Peyer's patch (tissue), 4 donors: ENCODE measurements at regions not wholly inside any gene's neighbourhood (a gene's known extent, or its start where the extent isn't known, plus 50 kb on each side); places are given as distances from the start of the nearest gene placed in this dataset.

Experiments
- DNase-seq, 3 donors: peaks; one replicate each; pipeline ENCODE4 v3.0.0-alpha.2; 2017 to 2019
- H3K27ac ChIP-seq, 4 donors: fragments of 200-600 bp; sonication (generic); one replicate each; pipeline ENCODE4 v1.5.1; 2016 to 2019
- H3K27me3 ChIP-seq, 2 donors: fragments of 200-600 bp; sonication (generic); one replicate each; pipeline ENCODE4 v1.5.1; 2019
- H3K36me3 ChIP-seq, 3 donors: fragments of 200-600 bp; sonication (generic); one replicate each; pipeline ENCODE4 v1.5.1; 2016 to 2019
- H3K4me1 ChIP-seq, 4 donors: fragments of 200-600 bp; sonication (generic); one replicate each; pipeline ENCODE4 v1.5.1; 2016 to 2019
- H3K4me3 ChIP-seq, 4 donors: fragments of 200-600 bp; sonication (generic); 1 replicate in 3 of 4; 2 replicates in 1 of 4; pipeline ENCODE4 v1.5.1; 2016 to 2019; ENCODE audit warnings: mild to moderate bottlenecking in 1 of 4
- H3K9me3 ChIP-seq, 4 donors: fragments of 200-600 bp; sonication (generic); one replicate each; pipeline ENCODE4 v1.5.1; 2016 to 2019; ENCODE audit warnings: mild to moderate bottlenecking in 1 of 4
- CTCF ChIP-seq, 6 experiments: fragments of 450-650 bp in 4 of 6; fragments of 200-600 bp in 2 of 6; sonication (generic) in 1 of 6; IDR thresholded peaks; one replicate each; pipeline ENCODE4 v1.5.1; 2017 to 2019; ENCODE audit warnings: antibody characterized with exemption in 6 of 6, mild to moderate bottlenecking in 3 of 6, moderate library complexity in 1 of 6
- POLR2A ChIP-seq, 2 donors: fragments of 450-650 bp; IDR thresholded peaks; one replicate each; pipeline ENCODE4 v1.5.1; 2017; ENCODE audit warnings: antibody characterized with exemption in 2 of 2, mild to moderate bottlenecking in 2 of 2, moderate library complexity in 2 of 2

- Histone ChIP-seq H3K27me3 (no peaks in the 10 kb centered on the region), H3K9me3 (no peaks in the 10 kb centered on the region), H3K27ac (no peak overlapping the region), H3K4me1 (no peaks in the 10 kb centered on the region), H3K36me3 (no peaks in the 10 kb centered on the region), H3K4me3 (no peak overlapping the region)
- TF ChIP-seq CTCF (IDR thresholded peaks at IDR 0.05): no peak
- no peak for DNase-seq
Observed at GRCh38 chr13:91136806-91137205, 210.7 kb upstream of the MIR17HG start.

- no peak for TF ChIP-seq POLR2A (IDR thresholded peaks at IDR 0.05)
- TF ChIP-seq CTCF (IDR thresholded peaks at IDR 0.05): no peak
- Histone ChIP-seq H3K27me3 (no peaks in the 10 kb centered on the region), H3K36me3 (no peaks in the 10 kb centered on the region), H3K4me3 (no peak overlapping the region), H3K4me1 (no peaks in the 10 kb centered on the region), H3K9me3 (no peaks in the 10 kb centered on the region), H3K27ac (no peak overlapping the region)
- DNase-seq: no peak
Observed at GRCh38 chr13:91139232-91139631, 208.3 kb upstream of the MIR17HG start.

- Histone ChIP-seq H3K27ac (no peak overlapping the region), H3K4me1 (no peaks in the 10 kb centered on the region), H3K36me3 (no peaks in the 10 kb centered on the region), H3K27me3 (peaks cover 0 to 4% of the 10 kb centered on the region in 2 donors), H3K4me3 (no peak overlapping the region), H3K9me3 (no peaks in the 10 kb centered on the region)
- TF ChIP-seq CTCF (IDR thresholded peaks at IDR 0.05) (no peak), POLR2A (IDR thresholded peaks at IDR 0.05) (no peak)
- no peak for DNase-seq
Observed at GRCh38 chr13:91141543-91142061, 205.9 kb upstream of the MIR17HG start.

GRCh38 chr13:91142572-91142971, 204.9 kb upstream of the MIR17HG start:
- no peaks in the 10 kb centered on the region for H3K4me1 ChIP-seq
- peaks cover 0 to 4% of the 10 kb centered on the region in 2 donors for H3K27me3 ChIP-seq
- no peak for TF ChIP-seq CTCF (IDR thresholded peaks at IDR 0.05)
- TF ChIP-seq POLR2A (IDR thresholded peaks at IDR 0.05): no peak
- no peaks in the 10 kb centered on the region for H3K36me3 ChIP-seq
- H3K27ac ChIP-seq: no peak overlapping the region
- H3K9me3 ChIP-seq: no peaks in the 10 kb centered on the region
- DNase-seq: no peak
- no peak overlapping the region for H3K4me3 ChIP-seq

GRCh38 chr13:91144054-91144453, 203.4 kb upstream of the MIR17HG start:
- Histone ChIP-seq H3K4me1 (no peaks in the 10 kb centered on the region), H3K36me3 (no peaks in the 10 kb centered on the region), H3K27me3 (peaks cover 0 to 4% of the 10 kb centered on the region in 2 donors), H3K4me3 (no peak overlapping the region), H3K9me3 (no peaks in the 10 kb centered on the region), H3K27ac (no peak overlapping the region)
- DNase-seq: no peak
- TF ChIP-seq CTCF (IDR thresholded peaks at IDR 0.05) (no peak), POLR2A (IDR thresholded peaks at IDR 0.05) (no peak)

GRCh38 chr13:91144486-91144885, 203.0 kb upstream of the MIR17HG start:
- no peak for DNase-seq
- no peaks in the 10 kb centered on the region for H3K9me3 ChIP-seq
- no peaks in the 10 kb centered on the region for H3K36me3 ChIP-seq
- TF ChIP-seq POLR2A (IDR thresholded peaks at IDR 0.05): no peak
- no peak for TF ChIP-seq CTCF (IDR thresholded peaks at IDR 0.05)
- H3K4me3 ChIP-seq: no peak overlapping the region
- H3K27ac ChIP-seq: no peak overlapping the region
- peaks cover 0 to 4% of the 10 kb centered on the region in 2 donors for H3K27me3 ChIP-seq
- H3K4me1 ChIP-seq: no peaks in the 10 kb centered on the region
